Left renal pelvis (tissue), 4 donors: ENCODE measurements at regions not wholly inside any gene's neighbourhood (a gene's known extent, or its start where the extent isn't known, plus 50 kb on each side); places are given as distances from the start of the nearest gene placed in this dataset.

Source experiments
- DNase-seq, 4 donors: peaks; one replicate each; pipeline ENCODE4 v3.0.0-alpha.2; 2013; ENCODE audit warnings: low read depth in 4 of 4, low spot score in 3 of 4

GRCh38 chr18:66769375-66769774 is 165.5 kb upstream of the CDH19 start:
- no peak for DNase-seq

GRCh38 chr18:66764230-66764629 is 160.3 kb upstream of the CDH19 start:
- no peak for DNase-seq

GRCh38 chr18:66761166-66761565 is 157.3 kb upstream of the CDH19 start:
- no peak for DNase-seq

GRCh38 chr18:66760559-66760958 is 156.7 kb upstream of the CDH19 start:
- DNase-seq = no peak

- DNase-seq = no peak
Observed at GRCh38 chr18:66759050-66759828, 155.3 kb upstream of the CDH19 start.

- no peak for DNase-seq
Observed at GRCh38 chr18:66757946-66758345, 154.1 kb upstream of the CDH19 start.

- no peak for DNase-seq
Observed at GRCh38 chr18:66754335-66754734, 150.4 kb upstream of the CDH19 start.

GRCh38 chr18:66752733-66753132 is 148.8 kb upstream of the CDH19 start:
- DNase-seq = no peak

- no peak for DNase-seq
Observed at GRCh38 chr18:66749481-66750035, 145.7 kb upstream of the CDH19 start.

- no peak for DNase-seq
Observed at GRCh38 chr18:66749030-66749429, 145.1 kb upstream of the CDH19 start.

GRCh38 chr18:66742832-66743231 is 138.9 kb upstream of the CDH19 start:
- no peak for DNase-seq

- DNase-seq = no peak
Observed at GRCh38 chr18:66735933-66736332, 132.0 kb upstream of the CDH19 start.

GRCh38 chr18:66734451-66734850 is 130.6 kb upstream of the CDH19 start:
- no peak for DNase-seq

GRCh38 chr18:66731890-66732289 is 128.0 kb upstream of the CDH19 start:
- no peak for DNase-seq

GRCh38 chr18:66729442-66730239 is 125.8 kb upstream of the CDH19 start:
- DNase-seq = no peak

GRCh38 chr18:66728951-66729350 is 125.1 kb upstream of the CDH19 start:
- no peak for DNase-seq

- DNase-seq = no peak
Observed at GRCh38 chr18:66727991-66728390, 124.1 kb upstream of the CDH19 start.

GRCh38 chr18:66724664-66725356 is 120.9 kb upstream of the CDH19 start:
- no peak for DNase-seq

- DNase-seq = no peak
Observed at GRCh38 chr18:66722671-66723070, 118.8 kb upstream of the CDH19 start.

- DNase-seq = no peak
Observed at GRCh38 chr18:66708646-66709045, 104.8 kb upstream of the CDH19 start.

- no peak for DNase-seq
Observed at GRCh38 chr18:66707473-66707872, 103.6 kb upstream of the CDH19 start.
